DOHH2 (cell line): ENCODE measurements at regions not wholly inside any gene's neighbourhood (a gene's known extent, or its start where the extent isn't known, plus 50 kb on each side); places are given as distances from the start of the nearest gene placed in this dataset.

Experiments used
- EZH2phosphoT487 ChIP-seq: fragments of 200-600 bp; sonication (generic); IDR thresholded peaks from 2 replicates; pipeline ENCODE4 v1.6.1; 2017; ENCODE audit warnings: borderline replicate concordance, mild to moderate bottlenecking, antibody characterized with exemption, low read length, moderate library complexity, mixed read lengths
- TF ChIP-seq, protein P1 (sequence below): fragments of 200-600 bp; sonication (generic); IDR thresholded peaks from one replicate; pipeline ENCODE4 v1.5.1; 2014; ENCODE audit warnings: antibody characterized with exemption, mild to moderate bottlenecking, low read depth, low read length; ENCODE audit not compliant: poor library complexity, severe bottlenecking

DNA sequence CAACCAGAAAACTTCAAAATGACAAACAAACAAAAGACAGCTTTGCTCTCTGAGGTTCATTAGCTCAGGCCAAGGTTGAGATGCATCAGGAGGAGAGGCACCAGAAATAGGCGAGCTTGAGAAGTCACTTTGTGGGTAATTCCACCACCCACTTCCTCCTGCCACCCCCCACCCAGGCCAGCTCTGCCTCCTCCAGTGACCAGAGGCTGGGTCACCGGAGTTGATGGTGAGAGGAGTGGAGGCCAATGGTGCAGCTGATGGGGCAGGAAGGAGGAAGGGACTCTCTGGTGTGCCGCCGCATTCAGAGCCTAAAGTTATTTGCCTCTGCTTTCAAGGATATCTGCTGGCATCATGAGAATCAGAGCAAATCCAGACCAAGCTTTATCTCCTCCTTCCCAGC lies 73.8 kb upstream of the ASTN2 start:
- TF ChIP-seq, protein P1, sequence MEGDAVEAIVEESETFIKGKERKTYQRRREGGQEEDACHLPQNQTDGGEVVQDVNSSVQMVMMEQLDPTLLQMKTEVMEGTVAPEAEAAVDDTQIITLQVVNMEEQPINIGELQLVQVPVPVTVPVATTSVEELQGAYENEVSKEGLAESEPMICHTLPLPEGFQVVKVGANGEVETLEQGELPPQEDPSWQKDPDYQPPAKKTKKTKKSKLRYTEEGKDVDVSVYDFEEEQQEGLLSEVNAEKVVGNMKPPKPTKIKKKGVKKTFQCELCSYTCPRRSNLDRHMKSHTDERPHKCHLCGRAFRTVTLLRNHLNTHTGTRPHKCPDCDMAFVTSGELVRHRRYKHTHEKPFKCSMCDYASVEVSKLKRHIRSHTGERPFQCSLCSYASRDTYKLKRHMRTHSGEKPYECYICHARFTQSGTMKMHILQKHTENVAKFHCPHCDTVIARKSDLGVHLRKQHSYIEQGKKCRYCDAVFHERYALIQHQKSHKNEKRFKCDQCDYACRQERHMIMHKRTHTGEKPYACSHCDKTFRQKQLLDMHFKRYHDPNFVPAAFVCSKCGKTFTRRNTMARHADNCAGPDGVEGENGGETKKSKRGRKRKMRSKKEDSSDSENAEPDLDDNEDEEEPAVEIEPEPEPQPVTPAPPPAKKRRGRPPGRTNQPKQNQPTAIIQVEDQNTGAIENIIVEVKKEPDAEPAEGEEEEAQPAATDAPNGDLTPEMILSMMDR: no peak
- no peak for TF ChIP-seq EZH2phosphoT487
